GM23338 (cell line): ENCODE measurements at regions not wholly inside any gene's neighbourhood (a gene's known extent, or its start where the extent isn't known, plus 50 kb on each side); places are given as distances from the start of the nearest gene placed in this dataset.

Experiments used
- CREB1 ChIP-seq: fragments of 250-450 bp; sonication (Bioruptor Pico); IDR thresholded peaks from 2 replicates; pipeline ENCODE4 v1.5.0; 2020; ENCODE audit warnings: low read depth, mild to moderate bottlenecking, moderate library complexity
- CTCF ChIP-seq, 2 experiments: fragments of 200-600 bp in 1 of 2; sonication (generic) in 1 of 2; conservative IDR thresholded peaks; 2 replicates each; pipeline versions ENCODE4 v1.5.1 to v1.6.1; 2016 to 2017; ENCODE audit warnings: antibody characterized with exemption in 2 of 2, low read depth in 2 of 2, mild to moderate bottlenecking in 2 of 2, moderate library complexity in 1 of 2
- EZH2 ChIP-seq: fragments of 200-600 bp; sonication (generic); IDR thresholded peaks from one replicate; pipeline ENCODE4 v1.8.0; 2017; ENCODE audit warnings: antibody characterized with exemption, mild to moderate bottlenecking, low read depth; ENCODE audit not compliant: unreplicated experiment
- EZH2phosphoT487 ChIP-seq: fragments of 200-600 bp; sonication (generic); IDR thresholded peaks from one replicate; pipeline ENCODE4 v1.8.1; 2018; ENCODE audit warnings: antibody characterized with exemption; ENCODE audit not compliant: unreplicated experiment
- JUNB ChIP-seq: IDR thresholded peaks from one replicate; pipeline ENCODE4 v1.6.1; 2016; ENCODE audit warnings: antibody characterized with exemption; ENCODE audit not compliant: unreplicated experiment
- POLR2AphosphoS5 ChIP-seq: IDR thresholded peaks from 2 replicates; pipeline ENCODE4 v1.6.1; 2016; ENCODE audit warnings: antibody characterized with exemption, low read depth
- ZNF114 ChIP-seq: fragments of 250-450 bp; sonication (Bioruptor Pico); IDR thresholded peaks from 2 replicates; pipeline ENCODE4 v1.5.0; 2020; ENCODE audit warnings: mild to moderate bottlenecking, moderate library complexity

DNA sequence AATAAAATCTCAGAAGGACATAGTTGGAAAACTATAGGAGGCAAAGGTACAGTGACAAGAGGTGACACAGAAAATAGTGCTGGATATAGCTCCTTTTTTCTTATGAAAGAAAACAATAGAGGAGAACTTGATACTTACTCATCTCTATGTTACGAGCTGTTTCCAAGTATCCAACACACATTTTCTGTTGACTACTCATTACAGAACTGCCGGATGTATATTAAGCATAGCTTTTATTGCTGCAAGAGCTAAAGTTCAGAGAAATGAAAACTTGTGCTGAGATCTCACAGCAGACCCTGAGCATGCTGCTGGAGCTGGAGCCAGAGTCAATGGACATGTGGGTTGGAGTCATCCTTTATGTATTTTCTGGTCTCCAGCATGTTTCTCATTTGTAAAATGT, 210.0 kb upstream of the NT5C1B start:
- TF ChIP-seq CTCF (conservative IDR thresholded peaks at IDR 0.05; ENCODE audit: low read depth in 2 of 2), result no peak
- no peak for TF ChIP-seq EZH2phosphoT487
- no peak for TF ChIP-seq ZNF114
- TF ChIP-seq CREB1 (CRISPR knock-in tag), result no peak
- TF ChIP-seq EZH2, result no peak
- TF ChIP-seq POLR2AphosphoS5, result no peak
- TF ChIP-seq JUNB, result no peak
